HG03469 (cell line): ENCODE measurements at regions not wholly inside any gene's neighbourhood (a gene's known extent, or its start where the extent isn't known, plus 50 kb on each side); places are given as distances from the start of the nearest gene placed in this dataset.

Experiments
- ATAC-seq: cut with Tn5 transposase; IDR thresholded peaks from one replicate; pipeline ENCODE4 v1.9.1; 2021; ENCODE audit warnings: mild to moderate bottlenecking, moderate library complexity, moderate number of reproducible peaks; ENCODE audit not compliant: unreplicated experiment

- no peak for ATAC-seq
Observed at GRCh38 chr13:107767119-107767518, 448.2 kb downstream of the LIG4 start.

GRCh38 chr13:107765724-107766401 is 449.5 kb downstream of the LIG4 start:
- no peak for ATAC-seq

GRCh38 chr13:107764046-107764445 is 451.3 kb downstream of the LIG4 start:
- no peak for ATAC-seq

GRCh38 chr13:107753748-107754147 is 461.6 kb downstream of the LIG4 start:
- ATAC-seq, result no peak

- ATAC-seq, result no peak
Observed at GRCh38 chr13:107753291-107753690, 462.0 kb downstream of the LIG4 start.

- no peak for ATAC-seq
Observed at GRCh38 chr13:107743983-107744382, 471.4 kb downstream of the LIG4 start.

DNA sequence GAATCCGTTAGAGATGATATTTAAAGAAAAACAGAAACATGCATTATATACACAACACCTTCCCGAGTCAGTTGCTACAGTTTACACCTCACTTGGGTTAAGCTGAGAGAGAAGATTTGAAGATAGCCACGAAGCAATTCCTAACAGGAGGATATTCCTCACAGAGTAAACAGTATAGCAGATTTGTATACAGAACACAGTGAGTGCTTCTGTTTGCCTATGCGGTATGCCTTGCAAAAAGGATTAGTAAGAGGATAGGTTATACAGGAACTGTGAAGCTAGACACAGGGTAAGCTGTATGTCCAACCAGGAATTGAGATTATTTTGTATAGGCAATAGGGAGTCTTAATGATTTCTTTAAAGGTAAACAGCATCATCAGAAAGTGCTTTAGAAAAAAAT is 471.8 kb downstream of the LIG4 start:
- ATAC-seq, result no peak

GRCh38 chr13:107743100-107743499 is 472.2 kb downstream of the LIG4 start:
- ATAC-seq, result no peak

GRCh38 chr13:107742544-107742943 is 472.8 kb downstream of the LIG4 start:
- no peak for ATAC-seq

DNA sequence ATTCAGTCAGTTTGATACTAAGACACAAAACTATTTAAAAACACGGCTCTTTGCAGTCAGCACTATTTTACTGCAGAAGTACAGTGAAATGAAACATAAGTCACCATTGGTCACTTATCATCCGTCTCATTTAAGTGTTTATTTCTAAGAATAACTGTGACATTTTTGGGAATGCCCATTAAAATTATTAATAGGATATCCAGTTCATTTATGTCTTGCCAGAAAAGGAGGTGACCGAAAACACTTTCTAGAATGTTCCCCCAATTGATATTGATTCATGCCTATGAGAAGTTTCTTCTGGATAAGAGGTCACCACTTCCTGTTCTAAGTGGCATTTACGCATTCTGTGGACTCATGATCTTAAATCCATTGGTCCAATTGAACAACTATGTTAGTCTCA is 477.3 kb downstream of the LIG4 start:
- no peak for ATAC-seq

DNA sequence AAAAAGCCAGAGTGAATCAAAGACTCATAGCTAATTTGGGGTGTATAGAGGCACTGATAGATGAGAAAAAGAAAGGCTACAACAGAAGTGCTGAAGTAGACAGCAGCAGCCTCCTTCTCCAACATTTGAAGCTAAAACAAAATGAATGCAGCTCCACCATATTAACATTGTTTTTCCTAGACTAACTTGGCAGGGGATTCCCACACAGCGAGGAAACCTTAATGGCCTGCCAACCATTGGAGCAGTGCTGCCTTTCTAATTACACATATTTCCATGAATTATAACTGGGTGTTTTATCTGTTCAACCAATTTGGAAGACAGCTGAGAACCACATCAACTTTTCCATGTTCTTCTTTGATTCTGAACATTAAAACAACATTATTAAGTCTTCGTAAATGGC is 478.6 kb downstream of the LIG4 start:
- no peak for ATAC-seq

DNA sequence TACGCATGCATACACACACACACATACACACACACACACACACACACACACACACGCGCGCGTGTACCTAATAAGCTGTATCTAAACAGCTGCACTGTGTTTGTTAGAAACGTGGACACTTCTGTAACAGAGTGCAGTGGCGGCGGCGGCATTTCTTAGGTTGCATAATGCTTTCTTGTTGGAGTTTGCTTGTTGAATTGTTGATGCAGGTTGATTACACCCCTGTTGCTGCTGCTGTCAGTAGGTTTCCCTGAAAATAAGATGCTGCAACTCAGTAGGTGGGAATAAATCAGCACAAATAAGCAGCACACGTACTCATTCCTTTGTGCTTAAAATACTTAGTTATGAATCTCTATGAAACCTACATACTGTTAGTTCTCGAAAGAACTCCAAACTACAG is 479.2 kb downstream of the LIG4 start:
- ATAC-seq, result no peak

- no peak for ATAC-seq
Observed at GRCh38 chr13:107734891-107735625, 480.3 kb downstream of the LIG4 start.

DNA sequence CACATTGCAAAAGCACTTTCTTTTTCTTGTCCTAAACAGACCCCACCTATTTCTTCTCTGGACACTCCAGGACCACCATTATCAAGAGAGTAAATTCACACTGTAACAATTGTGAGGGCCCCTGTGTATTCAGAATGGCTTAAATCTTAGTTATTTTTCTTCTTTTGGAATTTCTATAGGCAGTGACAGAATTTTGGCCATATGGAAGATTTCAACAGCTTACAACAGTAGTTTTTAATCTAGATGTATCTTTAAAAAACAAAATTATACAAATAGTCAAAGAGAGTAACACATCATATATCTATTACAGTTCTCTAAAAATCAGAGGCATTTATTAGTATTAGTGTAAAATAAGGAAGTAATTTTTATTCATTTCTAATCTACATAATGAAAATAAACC is 482.1 kb downstream of the LIG4 start:
- ATAC-seq, result no peak

DNA sequence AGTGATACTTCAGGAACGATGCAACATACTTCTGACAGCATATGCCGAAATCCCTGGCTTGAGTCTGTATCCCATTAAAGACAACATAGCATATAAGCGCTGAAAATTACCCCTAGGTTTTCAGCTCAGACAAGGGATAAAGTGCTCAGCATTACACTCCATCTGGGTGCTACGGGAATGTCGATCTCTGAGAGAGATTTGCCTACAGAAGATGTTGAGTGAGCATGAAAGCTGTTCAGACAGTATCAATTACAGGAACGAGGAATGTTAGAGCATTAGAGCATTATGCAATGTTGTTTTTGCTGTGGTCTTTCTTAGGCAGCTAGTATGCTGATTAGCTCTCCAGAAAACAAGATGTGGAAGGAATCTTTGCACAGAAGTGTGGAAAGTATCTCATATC is 484.5 kb downstream of the LIG4 start:
- no peak for ATAC-seq

DNA sequence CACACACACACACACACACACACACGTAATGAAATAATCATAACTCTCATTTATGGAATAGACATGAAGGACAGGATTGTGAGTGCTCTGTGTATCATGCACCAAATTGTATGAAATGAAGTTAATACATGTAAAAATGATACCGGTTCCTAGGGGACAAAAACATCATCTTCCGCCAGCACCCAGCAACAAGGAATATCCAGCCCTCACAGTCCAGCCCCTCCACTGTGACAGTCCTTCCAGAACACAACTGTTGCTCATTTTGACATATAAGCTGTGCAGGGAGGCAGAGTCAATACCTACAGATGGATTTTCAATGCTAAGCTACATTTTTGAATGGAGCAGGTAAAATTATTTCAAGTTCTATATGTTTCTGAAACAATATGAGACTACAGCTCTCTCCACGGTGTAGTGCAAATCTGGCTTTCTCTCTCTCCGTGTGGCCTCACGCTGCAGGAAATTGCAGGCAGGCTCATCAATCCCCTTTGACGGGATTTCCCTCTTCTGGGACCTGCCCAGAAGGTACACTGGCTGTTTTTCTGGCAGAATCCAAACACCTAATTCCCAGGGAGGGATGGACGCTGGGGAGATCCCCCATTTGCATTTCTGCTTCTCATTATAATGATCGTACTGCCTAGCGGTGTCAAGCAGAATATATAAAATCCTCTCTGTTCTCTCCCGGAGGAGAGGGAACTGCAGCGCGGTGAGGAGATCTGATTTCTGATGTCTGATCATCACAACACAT is 494.0 kb downstream of the LIG4 start:
- ATAC-seq, result no peak

DNA sequence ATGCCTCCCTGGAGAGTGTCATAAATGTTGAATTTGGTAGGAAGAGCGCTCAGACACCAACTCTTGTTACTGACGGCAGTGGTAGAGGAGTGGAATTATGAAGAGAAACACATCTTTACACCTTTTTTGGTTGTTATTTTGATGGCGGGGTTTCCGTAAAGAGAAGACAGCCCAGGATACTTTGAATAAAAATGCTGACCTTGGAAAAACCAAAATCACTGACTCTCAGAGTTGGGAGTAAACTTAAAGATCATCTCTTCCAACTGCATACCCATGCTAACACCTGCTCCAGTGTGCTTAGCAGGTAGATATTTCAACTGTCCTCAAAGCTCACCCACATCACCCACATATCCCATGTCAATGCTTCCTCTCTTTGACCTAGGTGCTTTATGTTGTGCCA is 498.6 kb downstream of the LIG4 start:
- no peak for ATAC-seq

GRCh38 chr13:107716241-107716640 is 499.1 kb downstream of the LIG4 start:
- no peak for ATAC-seq

DNA sequence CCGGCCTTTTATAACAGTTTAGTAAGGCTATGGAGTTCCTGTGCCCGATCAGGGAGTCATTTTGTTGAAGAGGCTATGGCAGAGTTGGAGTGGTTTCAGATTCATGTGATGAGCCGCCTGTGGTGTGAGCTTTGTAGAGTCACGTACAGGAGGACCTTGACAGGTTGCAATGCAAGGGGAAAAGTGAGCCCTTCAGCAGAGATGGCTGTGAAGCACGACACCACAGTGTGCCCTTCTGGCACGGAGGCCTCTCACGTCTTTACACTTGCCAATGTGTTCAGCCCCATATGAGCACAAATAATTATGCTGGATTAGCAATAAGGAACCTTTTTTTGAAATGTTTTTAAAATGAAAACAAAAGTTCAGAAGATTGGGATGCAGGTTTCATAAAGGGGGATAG is 499.8 kb downstream of the LIG4 start:
- no peak for ATAC-seq

GRCh38 chr13:107713314-107713713 is 502.0 kb downstream of the LIG4 start:
- no peak for ATAC-seq

DNA sequence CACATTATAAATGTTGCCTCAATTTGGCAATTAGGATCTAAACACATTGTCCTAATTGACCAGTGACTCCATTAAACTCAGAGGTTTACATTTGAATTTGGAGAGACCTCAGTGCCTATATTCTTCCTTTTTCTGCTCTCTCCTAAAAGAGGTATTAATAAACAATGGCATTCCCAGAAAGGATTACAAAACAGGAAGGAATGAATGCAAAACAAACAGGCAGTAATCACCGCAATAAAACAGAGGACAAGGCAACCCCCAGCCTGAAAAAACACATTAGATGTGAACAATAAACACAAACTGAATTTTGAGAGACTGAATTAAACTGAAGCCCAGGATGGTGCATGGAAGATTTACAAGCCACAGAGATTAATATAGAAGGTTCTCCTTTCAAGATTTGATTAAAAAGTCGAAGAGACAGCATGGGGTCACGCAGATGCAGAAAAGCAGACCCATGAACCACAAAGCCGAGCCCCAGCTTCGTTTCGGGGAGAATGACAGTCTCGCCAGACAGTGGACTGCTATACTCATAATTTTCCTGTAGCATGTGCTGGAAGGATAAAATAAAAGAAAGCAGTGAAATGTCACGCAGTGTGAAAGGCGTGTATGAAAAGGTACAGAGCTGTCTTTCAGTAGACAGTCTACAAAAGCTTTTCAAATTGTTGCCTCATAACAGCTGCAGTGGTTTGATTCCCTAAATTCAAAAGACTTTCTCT is 503.0 kb downstream of the LIG4 start:
- no peak for ATAC-seq
